Stimulated activated CD8-positive, alpha-beta memory T cell treated with anti-CD3 and anti-CD28 coated beads, Interleukin-15, amount 100 ng/mL, for 24 hours (primary cell): ENCODE measurements at regions not wholly inside any gene's neighbourhood (a gene's known extent, or its start where the extent isn't known, plus 50 kb on each side); places are given as distances from the start of the nearest gene placed in this dataset.

Experiments used
- DNase-seq: peaks from one replicate; pipeline ENCODE4 v3.0.0-alpha.2; 2020; ENCODE audit warnings: low read depth

GRCh38 chr17:79169861-79170260 is 95.2 kb downstream of the ENGASE start:
- no peak for DNase-seq

GRCh38 chr17:79169366-79169765 is 94.7 kb downstream of the ENGASE start:
- no peak for DNase-seq

- DNase-seq: no peak
Observed at GRCh38 chr17:79168486-79169055, 93.9 kb downstream of the ENGASE start.

GRCh38 chr17:79167486-79167885 is 92.9 kb downstream of the ENGASE start:
- DNase-seq: no peak

- no peak for DNase-seq
Observed at GRCh38 chr17:79165756-79166473, 91.3 kb downstream of the ENGASE start.

- DNase-seq: no peak
Observed at GRCh38 chr17:79164913-79165695, 90.5 kb downstream of the ENGASE start.

GRCh38 chr17:79164408-79164807 is 89.8 kb downstream of the ENGASE start:
- no peak for DNase-seq

GRCh38 chr17:79163071-79163470 is 88.4 kb downstream of the ENGASE start:
- DNase-seq: no peak

- DNase-seq: no peak
Observed at GRCh38 chr17:79162012-79162963, 87.7 kb downstream of the ENGASE start.

GRCh38 chr17:79160980-79161636 is 86.5 kb downstream of the ENGASE start:
- DNase-seq: no peak

- no peak for DNase-seq
Observed at GRCh38 chr17:79159926-79160325, 85.3 kb downstream of the ENGASE start.

GRCh38 chr17:79159471-79159870 is 84.8 kb downstream of the ENGASE start:
- no peak for DNase-seq

- DNase-seq: no peak
Observed at GRCh38 chr17:79156463-79157095, 82.0 kb downstream of the ENGASE start.

- DNase-seq: no peak
Observed at GRCh38 chr17:79155701-79156100, 81.1 kb downstream of the ENGASE start.

- DNase-seq: no peak
Observed at GRCh38 chr17:79154951-79155585, 80.4 kb downstream of the ENGASE start.

GRCh38 chr17:79154446-79154845 is 79.8 kb downstream of the ENGASE start:
- DNase-seq: no peak

GRCh38 chr17:79153367-79154130 is 78.9 kb downstream of the ENGASE start:
- no peak for DNase-seq

GRCh38 chr17:79152636-79153035 is 78.0 kb downstream of the ENGASE start:
- no peak for DNase-seq

GRCh38 chr17:79152110-79152509 is 77.5 kb downstream of the ENGASE start:
- no peak for DNase-seq

GRCh38 chr17:79150799-79151198 is 76.2 kb downstream of the ENGASE start:
- DNase-seq: no peak
